Fibroblast of mammary gland (primary cell): ENCODE measurements at regions not wholly inside any gene's neighbourhood (a gene's known extent, or its start where the extent isn't known, plus 50 kb on each side); places are given as distances from the start of the nearest gene placed in this dataset.
A peak's percentile ranks its signal among the peaks of the same experiment; 100 is the strongest.

Experiments used
- DNase-seq: peaks from one replicate; pipeline ENCODE4 v3.0.0-alpha.2; 2010; ENCODE audit warnings: low read depth
- H3K4me3 ChIP-seq: 2 replicates; pipeline ENCODE4 v1.5.1; 2011; ENCODE audit warnings: low read depth, mild to moderate bottlenecking, low read length, moderate library complexity; ENCODE audit not compliant: control insufficient read depth
- TF ChIP-seq, protein P1 (sequence below): conservative IDR thresholded peaks from 2 replicates; pipeline ENCODE4 v1.5.1; 2011; ENCODE audit warnings: low read depth, low read length, inconsistent platforms; ENCODE audit not compliant: control insufficient read depth, insufficient read depth

DNA sequence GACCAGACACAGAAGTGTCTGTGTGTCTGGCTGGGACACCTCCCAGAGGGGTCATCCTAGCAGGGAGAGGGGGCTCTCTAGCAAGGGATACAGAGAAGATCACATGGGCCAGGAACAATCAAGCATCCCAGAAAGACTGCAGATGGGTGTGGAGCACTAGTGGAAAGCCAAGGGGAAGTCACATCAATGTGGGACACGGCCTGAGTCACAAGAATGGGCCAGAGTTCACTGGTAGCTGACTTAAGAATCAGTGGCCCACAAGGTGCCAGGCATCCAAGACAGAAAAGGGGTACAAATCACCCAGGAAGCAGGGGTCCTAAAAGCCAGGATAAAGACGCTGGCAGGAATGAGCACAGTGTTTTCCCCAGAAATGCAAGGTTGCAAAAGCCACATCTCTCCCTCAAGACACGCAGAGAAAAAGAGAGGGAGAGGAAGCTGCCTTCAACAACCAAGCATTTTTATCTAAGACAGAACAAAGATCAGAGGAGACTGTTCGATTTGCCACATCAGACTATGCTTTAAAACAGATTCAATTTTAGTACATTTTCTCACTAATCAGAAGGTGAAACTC, 113.6 kb upstream of the DST start:
- no peak overlapping the region for H3K4me3 ChIP-seq
- DNase-seq: peak; percentile 38
- TF ChIP-seq, protein P1, sequence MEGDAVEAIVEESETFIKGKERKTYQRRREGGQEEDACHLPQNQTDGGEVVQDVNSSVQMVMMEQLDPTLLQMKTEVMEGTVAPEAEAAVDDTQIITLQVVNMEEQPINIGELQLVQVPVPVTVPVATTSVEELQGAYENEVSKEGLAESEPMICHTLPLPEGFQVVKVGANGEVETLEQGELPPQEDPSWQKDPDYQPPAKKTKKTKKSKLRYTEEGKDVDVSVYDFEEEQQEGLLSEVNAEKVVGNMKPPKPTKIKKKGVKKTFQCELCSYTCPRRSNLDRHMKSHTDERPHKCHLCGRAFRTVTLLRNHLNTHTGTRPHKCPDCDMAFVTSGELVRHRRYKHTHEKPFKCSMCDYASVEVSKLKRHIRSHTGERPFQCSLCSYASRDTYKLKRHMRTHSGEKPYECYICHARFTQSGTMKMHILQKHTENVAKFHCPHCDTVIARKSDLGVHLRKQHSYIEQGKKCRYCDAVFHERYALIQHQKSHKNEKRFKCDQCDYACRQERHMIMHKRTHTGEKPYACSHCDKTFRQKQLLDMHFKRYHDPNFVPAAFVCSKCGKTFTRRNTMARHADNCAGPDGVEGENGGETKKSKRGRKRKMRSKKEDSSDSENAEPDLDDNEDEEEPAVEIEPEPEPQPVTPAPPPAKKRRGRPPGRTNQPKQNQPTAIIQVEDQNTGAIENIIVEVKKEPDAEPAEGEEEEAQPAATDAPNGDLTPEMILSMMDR: no peak

- TF ChIP-seq, protein P1: no peak
- DNase-seq: no peak
These were observed 112.4 kb upstream of the DST start for GRCh38 chr6:56755040-56755439.

GRCh38 chr6:56753811-56754210, 111.1 kb upstream of the DST start:
- TF ChIP-seq, protein P1: no peak
- H3K4me3 ChIP-seq: no peak overlapping the region

More at GRCh38 chr6:56755040-56755439, 112.4 kb upstream of the DST start:
- H3K4me3 ChIP-seq: no peak overlapping the region

GRCh38 chr6:56752534-56752933, 109.8 kb upstream of the DST start:
- no peak for DNase-seq
- H3K4me3 ChIP-seq: no peak overlapping the region
- TF ChIP-seq, protein P1: no peak

More at GRCh38 chr6:56753811-56754210, 111.1 kb upstream of the DST start:
- DNase-seq: no peak

GRCh38 chr6:56752009-56752408, 109.3 kb upstream of the DST start:
- DNase-seq: peak; percentile 86
- TF ChIP-seq, protein P1: no peak
- H3K4me3 ChIP-seq: no peak overlapping the region

DNA sequence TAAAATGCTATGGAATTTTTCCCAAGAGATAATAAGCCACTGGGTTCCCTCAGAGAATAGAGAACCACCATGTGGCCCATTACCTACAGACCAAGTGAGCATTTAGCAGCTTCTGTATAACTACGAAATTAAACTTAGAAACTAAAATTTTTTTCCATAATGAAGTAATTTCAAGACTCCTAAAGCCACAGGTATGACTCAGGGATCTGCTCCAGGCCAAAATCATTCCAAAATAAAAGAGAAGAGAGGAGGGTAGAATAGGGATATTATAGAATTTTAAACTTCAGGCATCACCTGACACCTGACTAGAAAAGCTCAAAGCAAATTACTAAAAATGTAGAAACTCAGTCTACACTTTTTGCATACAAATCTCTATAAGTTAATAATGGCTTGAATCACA, 108.9 kb upstream of the DST start:
- TF ChIP-seq, protein P1: no peak
- DNase-seq: no peak
- no peak overlapping the region for H3K4me3 ChIP-seq

DNA sequence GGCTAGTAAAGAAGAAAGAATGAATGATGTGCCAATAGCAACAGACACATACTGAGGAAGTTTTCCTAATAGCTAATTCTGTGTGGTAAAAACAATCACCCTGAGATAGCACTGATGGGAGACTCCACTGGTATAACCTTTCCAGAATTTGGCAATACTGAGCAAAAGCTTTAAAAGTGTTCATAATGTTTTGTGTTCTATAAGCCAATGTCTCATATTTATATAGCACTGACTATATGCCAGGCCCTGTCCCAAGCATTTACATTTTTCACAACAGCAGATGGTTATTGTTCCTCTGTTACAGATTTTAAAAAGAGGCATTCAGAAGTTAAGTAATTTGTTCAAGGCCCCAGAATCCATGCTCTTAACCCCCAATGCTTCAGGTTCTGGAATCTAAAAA, 108.0 kb upstream of the DST start:
- DNase-seq: no peak
- TF ChIP-seq, protein P1: no peak
- H3K4me3 ChIP-seq: no peak overlapping the region
